H1 (cell line): ENCODE measurements at regions not wholly inside any gene's neighbourhood (a gene's known extent, or its start where the extent isn't known, plus 50 kb on each side); places are given as distances from the start of the nearest gene placed in this dataset.

Experiments
- BACH1 ChIP-seq: IDR thresholded peaks from 2 replicates; pipeline ENCODE4 v1.6.1; 2012; ENCODE audit warnings: low read length, improper control_type of control experiment
- CHD1 ChIP-seq: IDR thresholded peaks from 2 replicates; pipeline ENCODE4 v1.6.1; 2012; ENCODE audit warnings: low read depth, low read length, improper control_type of control experiment
- CTCF ChIP-seq, 3 experiments: IDR thresholded peaks; 1 replicate in 2 of 3; 2 replicates in 1 of 3; pipeline versions ENCODE4 v1.5.1 to v1.6.1; 2011; ENCODE audit warnings: low read length in 3 of 3, mild to moderate bottlenecking in 3 of 3, inconsistent platforms in 2 of 3, low read depth in 1 of 3, moderate library complexity in 1 of 3; ENCODE audit not compliant: insufficient read depth in 1 of 3; ENCODE audit errors: control extremely low read depth in 1 of 3
- GABPA ChIP-seq: IDR thresholded peaks from 2 replicates; pipeline ENCODE4 v1.6.1; 2011; ENCODE audit warnings: mild to moderate bottlenecking, low read length, moderate library complexity, borderline replicate concordance; ENCODE audit not compliant: insufficient read depth
- JUND ChIP-seq: IDR thresholded peaks from 2 replicates; pipeline ENCODE4 v1.6.1; 2011; ENCODE audit warnings: mild to moderate bottlenecking, improper control_type of control experiment, low read length
- RBBP5 ChIP-seq: IDR thresholded peaks from 2 replicates; pipeline ENCODE4 v1.7.1; 2012; ENCODE audit warnings: low read depth, mild to moderate bottlenecking, inconsistent platforms, low read length, moderate library complexity, borderline replicate concordance

GRCh38 chr6:3591970-3592369 is 135.1 kb upstream of the SLC22A23 start (continued):
- TF ChIP-seq CHD1 (no peak), CTCF (IDR thresholded peaks at IDR 0.05; ENCODE audit: control extremely low read depth in 1 of 3, insufficient read depth in 1 of 3, low read depth in 1 of 3, low read length in 3 of 3) (no peak), RBBP5 (no peak), GABPA (no peak), BACH1 (no peak), JUND (no peak)
